Mammary epithelial cell (primary cell): ENCODE measurements at regions not wholly inside any gene's neighbourhood (a gene's known extent, or its start where the extent isn't known, plus 50 kb on each side); places are given as distances from the start of the nearest gene placed in this dataset.

Source experiments
- CTCF ChIP-seq, 2 donors: IDR thresholded peaks in 1 of 2; conservative IDR thresholded peaks in 1 of 2; 2 replicates each; pipeline ENCODE4 v1.5.1; 2011 to 2012; ENCODE audit warnings: inconsistent platforms in 2 of 2, low read length in 2 of 2, mild to moderate bottlenecking in 2 of 2, control low read depth in 1 of 2, low read depth in 1 of 2; ENCODE audit not compliant: insufficient read depth in 1 of 2; ENCODE audit errors: extremely low read depth in 1 of 2
- EZH2 ChIP-seq: IDR thresholded peaks from 2 replicates; pipeline ENCODE4 v1.6.1; 2012; ENCODE audit warnings: low read length, inconsistent platforms, borderline replicate concordance

- no peak for TF ChIP-seq CTCF (conservative IDR thresholded peaks at IDR 0.05 in 1 of 2, IDR thresholded peaks at IDR 0.05 in 1 of 2; ENCODE audit: extremely low read depth in 1 of 2, insufficient read depth in 1 of 2, low read depth in 1 of 2, low read length in 2 of 2)
- no peak for TF ChIP-seq EZH2
Measured at GRCh38 chr1:43067233-43067745, 104.8 kb downstream of the EBNA1BP2 start.
